ENCODE measurements at regions not wholly inside any gene's neighbourhood (a gene's known extent, or its start where the extent isn't known, plus 50 kb on each side); places are given as distances from the start of the nearest gene placed in this dataset.

- no peak for TF ChIP-seq CTCF (IDR thresholded peaks at IDR 0.05)
- no peak for TF ChIP-seq POLR2A (IDR thresholded peaks at IDR 0.05)
- TF ChIP-seq POLR2AphosphoS5 (IDR thresholded peaks at IDR 0.05; ENCODE audit: insufficient read depth in 1 of 2, low read depth in 1 of 2): no peak
Observed at GRCh38 chr3:182487611-182488010, 305.7 kb upstream of the ATP11B start.

Measured in vagina (tissue), 2 donors.